ENCODE measurements at regions not wholly inside any gene's neighbourhood (a gene's known extent, or its start where the extent isn't known, plus 50 kb on each side); places are given as distances from the start of the nearest gene placed in this dataset.

DNA sequence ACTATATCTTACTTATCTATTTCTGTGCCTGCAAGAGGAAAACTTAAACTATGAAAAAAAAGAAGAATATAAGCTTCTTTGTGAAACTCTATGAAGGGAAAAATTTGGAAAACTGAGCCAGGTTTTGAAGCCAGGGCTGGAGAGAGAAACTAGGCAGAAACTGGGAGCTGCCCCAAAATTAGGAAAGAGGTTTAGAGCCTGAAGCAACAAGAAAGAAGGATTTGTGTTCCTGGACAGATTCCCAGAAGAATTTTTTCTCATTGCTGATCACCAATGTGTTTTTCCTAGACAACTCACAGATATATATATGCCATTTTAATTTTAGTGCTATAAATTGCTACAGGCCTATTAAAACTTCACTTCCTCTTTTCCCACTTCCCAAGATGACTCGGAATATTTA, 245.0 kb upstream of the GEMIN8 start:
- no peak for TF ChIP-seq EZH2 (IDR thresholded peaks at IDR 0.05; ENCODE audit: borderline replicate concordance, low read length)
- TF ChIP-seq, protein P1, sequence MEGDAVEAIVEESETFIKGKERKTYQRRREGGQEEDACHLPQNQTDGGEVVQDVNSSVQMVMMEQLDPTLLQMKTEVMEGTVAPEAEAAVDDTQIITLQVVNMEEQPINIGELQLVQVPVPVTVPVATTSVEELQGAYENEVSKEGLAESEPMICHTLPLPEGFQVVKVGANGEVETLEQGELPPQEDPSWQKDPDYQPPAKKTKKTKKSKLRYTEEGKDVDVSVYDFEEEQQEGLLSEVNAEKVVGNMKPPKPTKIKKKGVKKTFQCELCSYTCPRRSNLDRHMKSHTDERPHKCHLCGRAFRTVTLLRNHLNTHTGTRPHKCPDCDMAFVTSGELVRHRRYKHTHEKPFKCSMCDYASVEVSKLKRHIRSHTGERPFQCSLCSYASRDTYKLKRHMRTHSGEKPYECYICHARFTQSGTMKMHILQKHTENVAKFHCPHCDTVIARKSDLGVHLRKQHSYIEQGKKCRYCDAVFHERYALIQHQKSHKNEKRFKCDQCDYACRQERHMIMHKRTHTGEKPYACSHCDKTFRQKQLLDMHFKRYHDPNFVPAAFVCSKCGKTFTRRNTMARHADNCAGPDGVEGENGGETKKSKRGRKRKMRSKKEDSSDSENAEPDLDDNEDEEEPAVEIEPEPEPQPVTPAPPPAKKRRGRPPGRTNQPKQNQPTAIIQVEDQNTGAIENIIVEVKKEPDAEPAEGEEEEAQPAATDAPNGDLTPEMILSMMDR (conservative IDR thresholded peaks at IDR 0.05 in 1 of 2, IDR thresholded peaks at IDR 0.05 in 1 of 2; ENCODE audit: extremely low read depth in 1 of 2, insufficient read depth in 1 of 2, low read depth in 1 of 2, low read length in 2 of 2) = no peak

Data from mammary epithelial cell (primary cell).